22Rv1 (cell line): ENCODE measurements at regions not wholly inside any gene's neighbourhood (a gene's known extent, or its start where the extent isn't known, plus 50 kb on each side); places are given as distances from the start of the nearest gene placed in this dataset.

Experiments
- CTCF ChIP-seq: fragments of 450-650 bp; IDR thresholded peaks from 2 replicates; pipeline ENCODE4 v1.5.1; 2017; ENCODE audit warnings: mild to moderate bottlenecking
- ZFX ChIP-seq: fragments of 450-650 bp; IDR thresholded peaks from 2 replicates; pipeline ENCODE4 v1.6.1; 2017; ENCODE audit warnings: antibody characterized with exemption, borderline replicate concordance

DNA sequence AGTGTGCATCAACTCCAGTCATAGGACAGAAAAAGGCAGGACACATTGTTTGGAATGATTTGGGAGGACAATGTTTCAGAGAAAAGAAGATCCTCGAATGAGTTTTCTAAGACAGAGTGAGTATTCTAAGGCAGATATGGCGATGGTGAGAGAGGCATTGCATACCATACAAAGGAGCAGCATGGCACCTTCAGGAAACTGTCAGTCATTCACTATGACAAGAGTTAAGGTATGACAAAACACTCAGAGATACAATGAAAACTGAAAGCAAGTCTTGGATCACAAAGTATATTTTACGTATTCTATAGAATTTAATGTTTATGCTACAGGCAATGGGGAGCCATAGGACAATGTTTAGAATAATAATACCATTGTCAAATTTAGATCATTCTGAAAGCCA is 337.4 kb upstream of the LYPLAL1 start:
- TF ChIP-seq CTCF (no peak), ZFX (no peak)
